ENCODE measurements at regions not wholly inside any gene's neighbourhood (a gene's known extent, or its start where the extent isn't known, plus 50 kb on each side); places are given as distances from the start of the nearest gene placed in this dataset.

DNA sequence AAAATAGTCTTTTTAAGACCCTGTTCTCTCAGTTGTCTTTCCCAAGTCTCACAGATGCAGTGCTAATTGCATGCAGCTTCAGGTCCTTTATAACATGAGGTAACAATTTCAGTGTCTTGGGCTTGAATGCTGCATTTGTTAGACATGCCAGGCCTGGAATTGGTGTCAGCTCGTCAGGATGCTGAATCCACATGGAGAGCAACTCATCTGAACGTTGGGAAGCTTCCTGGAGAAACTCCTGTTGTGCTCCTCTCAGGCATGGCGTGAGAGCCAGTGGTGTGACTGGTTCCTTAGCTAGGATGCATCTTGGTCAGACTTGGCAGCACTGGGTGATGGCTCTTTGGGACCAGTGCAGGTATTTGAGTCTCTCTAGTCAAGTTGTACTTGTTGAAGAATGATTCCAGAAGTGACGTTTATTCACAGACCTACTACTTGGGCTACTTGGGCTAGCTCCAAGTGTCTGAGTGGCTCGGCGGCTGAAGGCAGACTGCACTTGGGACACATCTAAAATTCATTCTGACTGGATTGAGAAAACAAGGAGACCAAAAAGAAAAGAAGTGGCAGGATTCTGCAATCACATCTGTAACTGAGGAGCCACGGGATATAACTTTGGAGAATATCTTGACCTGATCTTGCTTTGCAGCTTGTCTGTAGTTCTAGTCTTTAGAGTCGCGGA is 134.8 kb upstream of the ARHGAP5 start:
- no peaks in the 10 kb centered on the region for H3K36me3 ChIP-seq (ENCODE audit: insufficient read depth, low read length)
- H3K4me3 ChIP-seq (ENCODE audit: low read length) = no peak overlapping the region
- H3K4me1 ChIP-seq (ENCODE audit: insufficient read depth, low read length) = peaks cover 36% of the 10 kb centered on the region
- ATAC-seq (ENCODE audit: poor library complexity) (no peak), DNase-seq (no peak)
- H3K27ac ChIP-seq (ENCODE audit: low read depth in 1 of 2, low read length in 2 of 2) = no peak overlapping the region
- ChIA-PET POLR2A (no interaction called here), CTCF (interaction anchor here (2.1 kb wide), 1 partner anchor 15 kb away, joined by 7 read pairs; no protein-coding TSS in a partner anchor)
- no peak overlapping the region for H3K4me3 Mint-ChIP-seq
- no peaks in the 10 kb centered on the region for H3K9me3 Mint-ChIP-seq
- no peaks in the 10 kb centered on the region for H3K36me3 Mint-ChIP-seq (ENCODE audit: low read depth)
- intact Hi-C loops (cut with DNase I, micrococcal nuclease) = no loop called here
- H3K4me1 Mint-ChIP-seq (ENCODE audit: low read depth) = peaks cover 49% of the 10 kb centered on the region
- H3K27ac Mint-ChIP-seq = no peak overlapping the region
- H3K27me3 ChIP-seq (ENCODE audit: control insufficient read depth in 1 of 2, insufficient read depth in 2 of 2, low read length in 2 of 2) = no peaks in the 10 kb centered on the region
- no peaks in the 10 kb centered on the region for H3K9me3 ChIP-seq (ENCODE audit: control insufficient read depth in 1 of 2, insufficient read depth in 1 of 2, low read length in 2 of 2)
- TF ChIP-seq, protein P1, sequence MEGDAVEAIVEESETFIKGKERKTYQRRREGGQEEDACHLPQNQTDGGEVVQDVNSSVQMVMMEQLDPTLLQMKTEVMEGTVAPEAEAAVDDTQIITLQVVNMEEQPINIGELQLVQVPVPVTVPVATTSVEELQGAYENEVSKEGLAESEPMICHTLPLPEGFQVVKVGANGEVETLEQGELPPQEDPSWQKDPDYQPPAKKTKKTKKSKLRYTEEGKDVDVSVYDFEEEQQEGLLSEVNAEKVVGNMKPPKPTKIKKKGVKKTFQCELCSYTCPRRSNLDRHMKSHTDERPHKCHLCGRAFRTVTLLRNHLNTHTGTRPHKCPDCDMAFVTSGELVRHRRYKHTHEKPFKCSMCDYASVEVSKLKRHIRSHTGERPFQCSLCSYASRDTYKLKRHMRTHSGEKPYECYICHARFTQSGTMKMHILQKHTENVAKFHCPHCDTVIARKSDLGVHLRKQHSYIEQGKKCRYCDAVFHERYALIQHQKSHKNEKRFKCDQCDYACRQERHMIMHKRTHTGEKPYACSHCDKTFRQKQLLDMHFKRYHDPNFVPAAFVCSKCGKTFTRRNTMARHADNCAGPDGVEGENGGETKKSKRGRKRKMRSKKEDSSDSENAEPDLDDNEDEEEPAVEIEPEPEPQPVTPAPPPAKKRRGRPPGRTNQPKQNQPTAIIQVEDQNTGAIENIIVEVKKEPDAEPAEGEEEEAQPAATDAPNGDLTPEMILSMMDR (IDR thresholded peaks at IDR 0.05) = no peak
- no peaks in the 10 kb centered on the region for H3K27me3 Mint-ChIP-seq

DNA sequence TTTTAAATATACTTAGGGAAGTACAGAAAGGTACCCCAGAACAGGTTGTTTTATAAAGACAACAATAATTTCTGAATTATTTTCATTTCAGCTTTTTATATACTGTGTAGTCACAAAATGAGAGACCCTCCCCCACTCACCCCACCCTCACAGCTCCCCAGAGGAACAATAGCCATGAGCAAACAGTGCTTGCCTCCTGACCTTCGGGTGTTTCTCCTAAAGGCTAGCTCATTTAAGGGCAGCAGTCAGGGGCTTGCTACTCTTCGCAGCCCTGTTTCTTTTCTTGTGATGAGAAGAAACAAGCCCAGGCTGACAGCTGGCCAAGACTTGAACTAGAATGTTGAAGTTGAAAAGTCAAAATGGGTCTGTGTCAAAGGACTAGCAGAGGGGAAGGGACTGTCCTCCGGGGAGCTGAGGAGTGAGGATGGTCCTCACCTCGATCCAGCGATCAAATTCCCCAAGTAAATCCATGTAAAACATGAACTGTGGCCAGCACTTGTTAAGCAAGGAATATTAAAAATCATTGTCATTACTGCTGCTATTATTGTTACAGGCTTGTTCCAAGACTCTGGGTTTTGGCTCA is 133.8 kb upstream of the ARHGAP5 start:
- Mint-ChIP-seq H3K4me3 (no peak overlapping the region), H3K4me1 (ENCODE audit: low read depth) (peaks cover 47% of the 10 kb centered on the region), H3K27ac (peak overlapping the region; percentile 91), H3K27me3 (no peaks in the 10 kb centered on the region), H3K36me3 (ENCODE audit: low read depth) (no peaks in the 10 kb centered on the region), H3K9me3 (no peaks in the 10 kb centered on the region)
- DNase-seq = no peak
- no peaks in the 10 kb centered on the region for H3K36me3 ChIP-seq (ENCODE audit: insufficient read depth, low read length)
- ChIA-PET POLR2A (no interaction called here), CTCF (no interaction called here)
- intact Hi-C loops (cut with DNase I, micrococcal nuclease) = no loop called here
- H3K27me3 ChIP-seq (ENCODE audit: control insufficient read depth in 1 of 2, insufficient read depth in 2 of 2, low read length in 2 of 2) = no peaks in the 10 kb centered on the region
- no peak overlapping the region for H3K4me3 ChIP-seq (ENCODE audit: low read length)
- TF ChIP-seq, protein P1 (IDR thresholded peaks at IDR 0.05) = no peak
- no peak overlapping the region for H3K27ac ChIP-seq (ENCODE audit: low read depth in 1 of 2, low read length in 2 of 2)
- no peak for ATAC-seq (ENCODE audit: poor library complexity)
- peaks cover 33% of the 10 kb centered on the region for H3K4me1 ChIP-seq (ENCODE audit: insufficient read depth, low read length)
- no peaks in the 10 kb centered on the region for H3K9me3 ChIP-seq (ENCODE audit: control insufficient read depth in 1 of 2, insufficient read depth in 1 of 2, low read length in 2 of 2)

DNA sequence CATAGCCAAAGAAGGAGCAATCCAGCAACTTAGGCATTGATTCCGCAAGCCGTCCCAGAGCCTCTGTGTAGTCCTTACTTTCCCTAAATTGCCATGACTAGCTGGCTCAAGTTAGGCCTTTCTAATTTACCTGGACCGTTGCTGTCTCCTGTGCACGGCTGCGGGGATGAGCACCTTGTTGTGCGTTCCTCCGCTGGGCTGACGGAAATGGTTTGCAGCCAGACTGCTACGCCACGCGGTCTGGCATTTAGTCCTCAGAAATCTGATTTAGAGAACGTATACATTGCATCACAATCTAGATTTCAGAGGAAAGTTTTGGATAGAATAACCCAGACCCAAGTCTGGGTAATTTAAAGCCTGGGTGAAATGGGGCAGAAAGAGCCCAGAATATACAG is 133.2 kb upstream of the ARHGAP5 start:
- Histone ChIP-seq H3K4me1 (ENCODE audit: insufficient read depth, low read length) (peaks cover 33% of the 10 kb centered on the region), H3K9me3 (ENCODE audit: control insufficient read depth in 1 of 2, insufficient read depth in 1 of 2, low read length in 2 of 2) (no peaks in the 10 kb centered on the region), H3K27ac (ENCODE audit: low read depth in 1 of 2, low read length in 2 of 2) (peak overlapping the region in 1 of 2 donors; percentile 80), H3K36me3 (ENCODE audit: insufficient read depth, low read length) (no peaks in the 10 kb centered on the region), H3K27me3 (ENCODE audit: control insufficient read depth in 1 of 2, insufficient read depth in 2 of 2, low read length in 2 of 2) (no peaks in the 10 kb centered on the region), H3K4me3 (ENCODE audit: low read length) (no peak overlapping the region)
- intact Hi-C loops (cut with DNase I, micrococcal nuclease) = no loop called here
- POLR2A ChIA-PET = no interaction called here
- Mint-ChIP-seq H3K27me3 (no peaks in the 10 kb centered on the region), H3K4me3 (no peak overlapping the region), H3K9me3 (no peaks in the 10 kb centered on the region), H3K36me3 (ENCODE audit: low read depth) (no peaks in the 10 kb centered on the region), H3K27ac (peak overlapping the region; percentile 91), H3K4me1 (ENCODE audit: low read depth) (peaks cover 47% of the 10 kb centered on the region)
- ATAC-seq (ENCODE audit: poor library complexity) (no peak), DNase-seq (no peak)
- CTCF ChIA-PET = no interaction called here
- TF ChIP-seq, protein P1 (IDR thresholded peaks at IDR 0.05) = no peak

All from CD4-positive, alpha-beta T cell (primary cell).